AG10803 (cell line): ENCODE measurements at regions not wholly inside any gene's neighbourhood (a gene's known extent, or its start where the extent isn't known, plus 50 kb on each side); places are given as distances from the start of the nearest gene placed in this dataset.

ENCODE experiments used
- DNase-seq: peaks from one replicate; pipeline ENCODE4 v3.0.0; 2010; ENCODE audit warnings: low read depth
- H3K4me3 ChIP-seq: 2 replicates; pipeline ENCODE4 v1.5.1; 2011; ENCODE audit warnings: mild to moderate bottlenecking, low read length, control low read depth
- CTCF ChIP-seq: conservative IDR thresholded peaks from 2 replicates; pipeline ENCODE4 v1.5.1; 2011; ENCODE audit warnings: mild to moderate bottlenecking, low read length, control low read depth, inconsistent platforms

- no peak overlapping the region for H3K4me3 ChIP-seq
- DNase-seq = no peak
- TF ChIP-seq CTCF = no peak
Measured at GRCh38 chr10:111972109-111972508, 211.5 kb downstream of the GPAM start.

DNA sequence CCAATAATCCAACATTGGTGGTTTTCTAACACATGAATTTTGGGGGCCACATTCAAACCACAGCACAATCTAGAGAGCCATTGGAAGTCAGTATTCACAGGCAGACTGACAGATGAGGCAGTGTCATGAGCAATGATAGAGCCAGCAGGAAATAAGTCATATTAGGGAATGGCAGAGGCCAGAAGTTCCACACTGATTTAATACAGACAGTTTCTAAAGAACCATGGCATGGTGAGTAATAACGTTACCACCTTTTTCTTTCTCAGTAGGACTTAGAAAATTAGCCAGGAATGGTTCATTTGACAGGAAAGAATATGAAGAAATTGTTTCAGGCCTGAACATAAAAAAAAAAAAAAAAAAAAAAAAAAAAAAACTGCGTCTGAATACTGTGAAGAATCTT lies 210.3 kb downstream of the GPAM start:
- H3K4me3 ChIP-seq = no peak overlapping the region
- no peak for TF ChIP-seq CTCF
- peak; percentile 2 for DNase-seq

GRCh38 chr10:111973826-111974225 lies 209.7 kb downstream of the GPAM start:
- no peak for DNase-seq
- no peak overlapping the region for H3K4me3 ChIP-seq
- TF ChIP-seq CTCF = no peak

GRCh38 chr10:111974325-111974724 lies 209.2 kb downstream of the GPAM start:
- DNase-seq = no peak
- no peak for TF ChIP-seq CTCF
- no peak overlapping the region for H3K4me3 ChIP-seq

- TF ChIP-seq CTCF = no peak
- no peak overlapping the region for H3K4me3 ChIP-seq
- DNase-seq = no peak
Measured at GRCh38 chr10:111976557-111976956, 207.0 kb downstream of the GPAM start.

DNA sequence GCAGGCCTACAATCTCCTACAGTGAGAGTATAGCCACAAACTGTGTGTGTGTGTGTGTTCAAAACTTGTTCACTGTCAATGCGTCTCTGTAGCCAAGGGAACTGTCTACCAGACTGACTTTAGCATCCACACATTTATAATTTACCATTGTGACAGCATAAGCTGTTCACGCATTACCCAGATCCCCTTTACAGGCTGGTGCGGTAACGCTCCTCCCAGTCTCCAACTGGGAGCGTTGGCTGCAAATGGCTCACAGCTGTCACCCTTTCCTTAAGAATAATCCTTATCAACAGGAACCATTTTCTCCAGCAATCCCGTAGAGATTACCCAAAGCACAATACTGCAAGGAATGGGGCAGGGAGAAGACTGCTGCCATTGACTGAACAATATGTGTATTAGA lies 199.5 kb downstream of the GPAM start:
- DNase-seq = no peak
- no peak overlapping the region for H3K4me3 ChIP-seq
- no peak for TF ChIP-seq CTCF

DNA sequence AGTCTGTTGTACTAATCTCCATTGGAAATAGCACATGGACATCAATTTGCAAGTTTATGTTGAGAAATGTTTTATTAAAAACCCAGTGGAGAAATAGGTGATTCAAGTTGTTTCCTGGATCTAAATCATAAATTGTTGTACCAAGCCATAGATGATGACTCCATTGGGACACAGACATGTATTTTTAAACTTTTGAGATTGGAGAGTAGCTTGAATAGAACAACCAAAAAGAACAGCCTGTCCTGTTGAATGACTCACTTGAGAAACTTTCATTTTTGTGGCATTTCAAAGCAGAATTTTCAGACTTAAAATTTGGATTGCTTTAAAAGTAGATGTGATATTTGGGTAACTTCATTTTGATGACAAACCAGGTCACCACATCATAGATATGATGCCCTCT lies 197.5 kb downstream of the GPAM start:
- no peak for DNase-seq
- no peak overlapping the region for H3K4me3 ChIP-seq
- TF ChIP-seq CTCF = no peak
